IPS DF 19.7 (cell line): ENCODE measurements at regions not wholly inside any gene's neighbourhood (a gene's known extent, or its start where the extent isn't known, plus 50 kb on each side); places are given as distances from the start of the nearest gene placed in this dataset.
A peak's percentile ranks its signal among the peaks of the same experiment; 100 is the strongest.

Experiments used
- DNase-seq: peaks from one replicate; pipeline ENCODE4 v3.0.0-alpha.2; 2013; ENCODE audit warnings: low read depth, low spot score

DNA sequence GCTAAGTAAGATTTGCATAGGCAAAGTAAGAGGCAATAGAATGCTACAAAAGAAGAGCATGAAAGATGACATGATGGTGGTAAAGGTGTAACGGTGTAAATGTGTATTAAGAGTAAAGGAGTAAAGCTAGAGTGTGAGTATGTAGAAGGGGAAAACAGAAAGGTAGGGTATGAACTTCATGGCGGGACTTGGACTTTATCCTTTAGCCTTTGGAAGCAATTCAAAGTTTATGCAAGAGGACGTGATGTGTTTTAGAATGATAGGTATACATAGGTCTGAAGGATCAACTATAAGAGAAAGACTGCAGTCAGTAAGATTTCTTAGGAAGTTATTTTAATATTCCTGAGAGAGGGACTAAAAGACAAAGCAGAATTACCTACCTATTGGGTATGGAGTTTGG is 358.0 kb upstream of the FAT3 start:
- DNase-seq = no peak

DNA sequence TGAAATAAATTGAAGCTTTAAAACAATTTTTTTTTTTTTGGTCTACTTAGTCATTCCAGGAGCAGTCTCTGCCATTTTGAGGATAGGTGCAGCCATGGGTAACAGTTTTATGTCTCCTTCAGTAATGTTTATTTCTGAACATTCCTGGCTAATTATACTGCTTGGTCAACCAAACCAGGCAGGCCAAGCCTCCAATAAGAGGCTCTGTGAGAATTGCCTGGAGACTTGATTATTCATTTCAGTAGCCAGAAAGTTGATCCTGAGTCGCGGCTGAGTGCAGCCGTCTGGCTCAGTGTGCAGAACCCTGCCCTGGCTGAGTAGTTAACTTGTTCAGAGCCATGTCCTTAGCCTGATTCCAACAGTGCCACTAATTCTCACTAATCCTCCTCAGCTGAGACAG is 364.0 kb upstream of the FAT3 start:
- DNase-seq = no peak

DNA sequence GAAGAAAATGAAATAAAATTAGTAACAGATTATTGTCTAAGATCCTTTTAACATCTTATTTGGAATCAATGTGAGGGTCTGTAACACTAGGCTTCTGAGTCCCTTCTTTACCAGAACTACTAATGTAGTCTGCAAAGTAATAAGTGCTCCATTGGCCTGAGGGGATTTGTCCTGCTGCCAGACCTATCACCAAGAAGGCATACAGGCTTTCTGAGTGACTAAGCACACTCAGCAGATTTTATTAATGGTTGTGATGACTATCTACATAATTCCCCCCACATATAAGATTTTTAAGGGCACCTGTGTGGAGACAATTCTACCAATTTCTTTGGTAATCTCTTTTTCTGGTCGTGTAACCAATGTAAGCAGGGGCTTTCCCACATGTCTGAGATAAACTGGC is 365.0 kb upstream of the FAT3 start:
- DNase-seq = no peak

DNA sequence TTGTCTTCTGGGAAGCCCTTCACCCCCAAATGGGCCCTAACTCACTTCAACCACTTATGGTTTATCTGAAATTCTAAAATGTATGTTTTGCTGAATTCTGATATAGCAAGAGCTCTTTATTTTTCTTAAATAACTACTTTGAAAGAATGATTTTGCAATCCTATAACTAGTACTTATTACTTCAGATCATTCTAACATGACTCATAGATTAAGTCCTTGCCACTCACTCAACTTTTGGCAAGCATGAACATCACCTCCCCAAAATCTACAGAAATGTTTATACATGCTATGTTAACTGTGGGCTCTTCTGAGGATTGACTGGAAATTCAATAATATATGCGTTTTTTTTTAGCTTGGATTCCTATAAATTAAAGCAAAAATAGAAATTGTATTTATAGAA is 367.4 kb upstream of the FAT3 start:
- DNase-seq = no peak

DNA sequence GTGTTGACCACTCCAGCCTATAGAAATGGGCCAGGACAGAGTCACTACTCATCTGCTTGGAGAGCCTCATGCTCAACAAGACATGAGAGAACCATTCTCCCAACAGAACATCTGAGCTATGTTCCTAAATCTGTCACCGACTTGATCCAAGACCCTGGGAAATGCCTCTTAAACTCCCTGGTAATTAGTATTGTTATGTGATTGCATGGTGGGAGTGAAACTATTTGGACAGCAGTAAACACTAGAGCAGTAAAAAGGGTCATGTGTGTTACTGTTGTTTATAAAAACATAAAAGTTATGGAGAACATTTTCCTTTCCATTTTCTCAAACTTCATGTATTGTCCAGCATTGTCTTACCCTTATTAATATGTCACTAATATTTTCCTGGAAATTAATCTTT is 369.8 kb upstream of the FAT3 start:
- DNase-seq = no peak

DNA sequence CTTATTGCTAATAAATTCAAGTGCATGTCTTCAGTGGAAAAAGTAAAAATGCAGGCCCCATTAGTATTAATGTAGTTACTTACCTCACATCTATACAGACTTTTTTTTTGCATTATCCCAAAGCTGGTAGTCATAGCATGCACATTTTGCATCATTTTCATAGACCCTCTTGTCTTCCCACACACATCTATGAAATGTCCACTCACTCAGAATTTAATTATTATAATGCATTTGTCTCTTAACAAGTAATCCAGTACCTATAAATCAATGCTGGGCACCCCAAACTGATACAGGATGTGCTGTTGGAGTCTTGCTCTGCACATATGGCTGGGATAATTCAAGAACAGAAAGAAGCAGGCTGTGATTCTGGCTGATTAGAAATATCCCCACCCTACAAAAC is 370.4 kb upstream of the FAT3 start:
- DNase-seq = no peak

DNA sequence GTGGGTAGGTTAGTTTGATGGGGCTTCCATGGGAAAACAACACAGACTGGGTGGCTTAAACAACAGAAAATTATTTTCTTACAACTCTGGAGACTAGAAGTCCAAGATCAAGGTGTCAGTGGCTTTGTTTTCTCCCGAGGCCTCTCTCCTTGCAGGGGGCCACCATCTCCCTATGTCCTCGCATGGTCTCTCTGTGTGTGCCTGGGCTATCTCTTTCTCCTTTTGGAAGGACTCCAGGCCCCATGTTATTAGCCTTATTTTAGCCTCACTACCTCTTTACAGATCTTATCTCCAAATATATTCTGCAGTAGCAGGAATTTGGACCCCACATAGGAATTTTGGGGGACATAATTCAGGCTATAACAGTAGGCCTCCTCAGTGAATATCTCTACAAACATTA is 372.7 kb upstream of the FAT3 start:
- no peak for DNase-seq

DNA sequence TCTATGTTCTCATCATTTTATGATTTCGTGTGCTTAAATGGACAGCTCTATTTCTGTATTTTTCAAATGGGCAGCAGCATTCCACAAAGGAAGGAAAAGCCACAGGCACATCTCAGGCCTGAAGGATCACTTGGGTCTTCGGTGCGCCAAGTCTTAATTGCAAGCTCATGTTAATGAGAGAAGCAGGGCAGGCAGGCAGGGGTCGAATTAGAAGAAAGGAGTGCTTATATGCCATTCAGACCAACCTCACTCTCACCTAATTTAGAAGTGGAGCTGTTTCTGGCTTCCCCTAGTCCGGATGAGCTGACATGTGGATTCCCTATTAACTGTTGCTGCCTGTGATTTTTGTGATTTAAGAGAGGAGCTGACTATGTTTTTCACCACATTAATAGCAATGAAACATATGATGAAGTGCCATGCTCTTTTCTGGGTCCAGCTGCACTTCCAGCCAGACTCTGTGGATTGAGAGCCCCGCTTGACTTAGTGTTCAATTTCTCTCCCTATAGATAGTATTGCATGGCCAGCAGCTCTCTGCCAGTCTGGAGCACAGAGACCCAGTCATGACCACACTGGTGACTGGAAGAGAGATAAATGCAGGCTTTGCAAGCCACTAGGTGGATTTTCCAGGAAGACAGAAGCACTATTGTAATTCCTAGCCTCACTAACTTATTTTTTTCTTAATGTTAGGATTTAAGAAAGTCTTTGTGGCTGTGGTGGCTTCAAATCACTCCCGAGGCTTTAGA is 373.9 kb upstream of the FAT3 start:
- no peak for DNase-seq

DNA sequence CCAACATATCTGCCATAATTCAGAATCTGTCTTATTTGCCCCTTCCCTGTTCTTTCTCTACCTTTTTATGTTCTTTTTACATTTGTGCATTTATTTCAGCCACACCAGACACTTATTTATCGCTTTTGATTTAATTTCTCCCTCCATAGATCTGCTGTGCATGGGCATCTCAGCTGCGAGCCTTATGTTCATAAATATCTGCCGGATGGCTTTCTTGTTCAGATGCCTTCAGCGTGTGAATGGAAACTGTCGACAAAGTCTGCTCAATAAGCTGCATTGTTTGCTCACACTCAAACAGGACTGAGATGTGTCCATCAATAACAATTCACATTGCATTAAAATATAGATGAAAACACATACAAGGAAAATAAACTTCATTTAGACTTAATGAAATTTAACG is 374.6 kb upstream of the FAT3 start:
- no peak for DNase-seq

DNA sequence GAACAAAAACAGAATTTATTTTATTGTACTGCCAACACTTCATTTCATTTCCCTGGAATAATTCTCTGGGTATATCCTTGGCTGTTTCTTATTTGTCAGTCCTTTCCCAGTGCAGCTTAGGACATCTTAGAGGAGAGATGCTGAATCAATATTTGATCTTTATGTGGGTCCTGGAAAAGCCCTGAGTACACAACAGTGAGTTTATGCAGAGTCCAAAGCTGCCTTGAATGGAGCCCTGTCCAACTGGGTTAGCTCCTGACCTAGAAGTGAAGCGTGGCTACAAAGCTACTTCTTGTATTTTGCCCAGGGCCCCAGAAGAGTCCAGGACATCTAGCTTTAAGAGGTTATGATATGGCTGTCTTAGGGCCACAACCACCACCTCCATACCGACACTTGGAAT is 378.0 kb upstream of the FAT3 start:
- no peak for DNase-seq

DNA sequence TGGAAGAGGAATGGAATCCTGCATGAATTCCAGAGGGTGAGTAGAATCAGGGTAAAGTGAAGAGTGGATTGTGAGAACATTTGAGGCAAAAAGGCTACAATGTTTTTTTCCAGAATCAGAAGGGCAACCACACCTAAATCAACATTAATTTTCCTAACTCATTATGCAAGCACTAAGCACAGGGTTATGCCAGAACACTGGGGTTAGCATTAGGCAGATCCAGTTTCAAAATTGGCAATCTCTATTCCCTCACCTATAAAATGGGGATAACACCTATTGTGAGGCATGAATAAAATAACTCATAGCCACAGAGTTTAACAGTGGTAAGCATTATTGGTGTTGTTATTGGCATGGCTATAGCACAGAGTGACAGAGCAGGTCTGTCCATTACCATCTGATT is 378.6 kb upstream of the FAT3 start:
- DNase-seq = no peak

DNA sequence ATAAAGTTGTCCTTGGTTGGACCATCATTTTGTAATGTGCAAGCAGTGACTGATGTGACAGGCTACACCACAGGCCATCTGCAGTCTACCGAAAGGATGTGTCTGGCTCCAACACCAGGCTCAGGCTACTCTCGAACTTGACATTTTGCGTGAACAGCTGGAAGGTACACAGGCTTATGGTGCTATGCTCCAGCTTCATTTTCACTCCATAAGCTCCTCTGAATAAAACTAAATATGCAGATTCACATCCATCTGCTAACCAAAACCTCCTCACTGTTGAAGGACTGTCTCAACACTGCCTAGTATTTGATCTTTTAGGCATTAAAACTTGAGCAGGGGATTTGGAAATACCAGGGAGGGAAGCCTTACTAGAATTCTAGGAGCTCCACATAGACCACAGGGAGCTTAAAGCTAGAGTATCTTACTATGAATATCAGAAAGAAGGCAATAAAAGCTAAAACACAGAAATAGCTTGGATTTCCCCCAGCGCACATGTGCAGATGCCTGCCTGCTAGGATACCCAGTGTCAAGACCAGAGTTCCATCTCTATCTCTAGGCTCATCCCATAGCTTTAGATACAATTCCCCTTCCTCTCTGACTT is 383.9 kb upstream of the FAT3 start:
- DNase-seq = no peak

DNA sequence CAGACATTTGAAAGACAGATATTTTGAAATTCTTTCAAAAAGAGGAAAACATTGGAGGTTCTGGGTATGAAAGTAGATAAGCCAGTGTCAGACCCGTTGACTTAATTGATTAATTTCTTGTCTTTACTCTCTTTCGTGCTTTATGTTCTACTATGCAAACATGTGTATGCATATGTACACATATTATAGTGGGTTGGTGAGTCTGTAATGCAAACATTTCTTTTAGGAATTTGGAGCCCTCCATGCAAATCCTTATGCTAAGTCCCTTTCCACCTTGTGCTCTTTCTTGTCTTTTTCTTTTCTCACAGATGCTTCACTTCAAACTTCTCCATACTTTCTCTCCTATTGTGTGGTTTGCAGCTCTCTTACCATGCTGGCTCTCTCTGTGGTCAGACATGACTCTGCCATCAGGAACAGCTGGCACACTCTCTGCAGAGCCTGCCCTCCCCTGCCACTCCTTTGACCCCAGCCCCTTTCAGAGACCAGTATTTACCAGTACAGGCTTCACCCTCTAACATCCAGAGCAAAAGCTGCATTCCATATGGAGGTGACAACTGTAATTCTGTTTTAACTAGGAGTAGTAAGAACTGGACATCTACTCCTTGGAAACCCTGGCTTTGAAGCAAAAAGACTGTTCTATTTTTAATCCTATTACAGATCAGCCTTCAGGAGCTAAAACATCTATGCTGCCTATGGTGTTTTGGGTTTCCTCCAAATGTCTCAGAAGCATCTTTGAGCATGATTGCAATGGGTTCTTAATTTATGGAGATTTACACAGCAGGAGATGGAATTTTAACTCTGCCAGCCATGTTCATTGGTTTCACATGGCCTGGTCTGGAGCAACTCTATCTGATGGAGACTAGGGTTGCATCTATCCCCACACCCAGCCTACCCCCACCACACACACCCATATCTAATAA is 386.9 kb upstream of the FAT3 start:
- DNase-seq = no peak

DNA sequence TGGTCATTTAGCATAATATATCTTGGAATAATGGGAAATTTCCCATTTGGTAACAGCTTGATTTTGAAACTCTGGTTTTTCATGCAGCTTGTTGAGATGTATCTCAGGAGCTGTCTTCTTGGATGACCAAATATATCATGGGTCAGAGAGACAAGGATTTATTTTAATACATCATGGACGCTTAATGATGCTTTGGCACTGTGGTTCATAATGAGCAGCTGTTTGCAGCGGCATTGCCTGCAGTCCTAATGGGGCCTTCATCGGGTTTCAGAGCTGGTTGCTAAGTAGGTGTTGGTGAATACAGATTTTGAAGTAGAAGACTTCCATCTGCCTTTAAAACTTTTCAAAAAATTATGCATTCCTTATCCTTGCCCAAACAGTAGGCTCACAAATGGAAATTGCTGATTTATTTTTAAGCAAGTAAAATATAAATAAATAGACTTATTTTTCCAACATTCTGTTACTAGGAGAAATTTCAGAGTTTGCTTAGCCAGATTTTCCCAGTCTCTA is 389.5 kb upstream of the FAT3 start:
- no peak for DNase-seq

DNA sequence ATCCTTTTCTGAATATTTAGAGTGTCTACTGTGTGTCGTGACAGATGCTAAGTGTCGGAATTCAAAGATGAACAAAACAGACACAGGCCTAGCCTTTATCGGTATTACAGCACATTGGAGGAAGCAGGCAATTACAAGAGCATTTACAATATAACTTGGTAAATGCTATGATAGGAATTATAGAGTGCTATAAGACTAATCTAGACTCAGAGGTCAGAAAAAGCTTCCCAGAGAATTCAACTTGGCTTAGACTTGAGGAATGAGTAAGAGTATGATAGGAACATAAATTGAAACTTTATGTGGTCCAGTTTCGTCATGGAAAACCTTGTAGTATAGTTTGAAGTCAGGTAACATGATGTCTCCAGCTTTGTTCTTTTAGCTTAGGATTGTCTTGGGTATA is 395.7 kb upstream of the FAT3 start:
- DNase-seq = no peak

DNA sequence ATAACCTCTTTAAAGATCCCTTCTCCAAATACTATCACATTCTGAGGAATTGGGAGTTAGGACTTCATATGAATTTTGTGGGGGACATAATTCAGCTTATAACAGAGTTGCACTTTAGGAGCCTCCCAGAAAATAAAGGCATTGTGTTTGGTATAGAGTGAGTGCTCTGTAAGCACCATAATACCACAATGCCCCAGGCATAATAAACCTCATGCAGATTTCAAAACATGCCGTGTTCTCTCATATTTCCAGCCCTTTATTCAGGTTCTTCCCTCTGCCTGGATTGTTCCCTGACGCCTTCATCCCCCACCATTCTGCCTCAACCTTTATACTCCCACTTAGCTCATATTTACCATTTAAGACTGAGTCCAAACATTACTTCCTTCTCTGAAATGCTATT is 398.8 kb upstream of the FAT3 start:
- DNase-seq = no peak

DNA sequence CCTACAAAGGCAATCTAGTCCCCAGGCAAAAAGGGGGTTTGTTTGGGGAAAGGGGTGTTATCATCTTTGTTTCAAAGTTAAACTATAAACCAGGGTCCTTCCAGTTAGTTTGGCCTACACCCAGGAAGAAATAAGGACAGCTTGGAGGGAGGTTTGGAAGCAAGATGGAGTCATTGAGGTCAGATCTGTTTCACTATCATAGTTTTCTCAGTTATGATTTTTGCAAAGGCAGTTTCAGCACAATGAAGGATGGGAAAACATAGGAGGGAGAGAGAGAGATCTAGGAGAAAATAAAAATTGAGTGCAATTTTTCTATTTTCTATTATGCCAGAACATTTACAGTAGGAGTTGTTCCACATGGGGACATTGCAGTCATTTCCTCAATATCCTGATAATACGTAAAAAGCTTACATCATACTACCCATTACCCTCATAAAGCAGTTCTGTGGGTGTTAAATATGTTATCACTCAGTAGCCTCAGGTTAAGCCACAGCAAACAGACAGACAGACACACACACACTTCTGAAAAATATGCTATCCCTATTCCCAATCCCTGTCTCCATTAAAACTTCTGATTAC is 401.3 kb upstream of the FAT3 start:
- DNase-seq = no peak

DNA sequence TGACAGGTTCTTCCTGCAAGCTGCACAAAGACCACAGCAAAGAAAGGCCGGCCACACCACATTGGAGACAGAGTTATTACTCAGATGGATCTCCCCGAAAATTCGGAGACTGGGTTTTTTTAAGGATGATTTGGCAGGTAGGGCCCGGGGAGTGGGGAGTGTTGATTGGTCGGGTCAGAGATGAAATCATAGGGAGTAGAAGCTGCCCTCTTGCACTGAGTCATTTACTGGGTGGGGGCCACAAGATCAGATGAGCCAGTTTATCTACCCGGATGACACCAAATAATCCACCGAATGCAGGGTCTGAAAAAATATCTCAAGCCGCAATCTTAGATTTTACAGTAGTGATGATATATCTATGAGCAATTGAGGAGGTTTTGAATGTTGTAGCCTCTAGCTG is 401.8 kb upstream of the FAT3 start:
- no peak for DNase-seq

DNA sequence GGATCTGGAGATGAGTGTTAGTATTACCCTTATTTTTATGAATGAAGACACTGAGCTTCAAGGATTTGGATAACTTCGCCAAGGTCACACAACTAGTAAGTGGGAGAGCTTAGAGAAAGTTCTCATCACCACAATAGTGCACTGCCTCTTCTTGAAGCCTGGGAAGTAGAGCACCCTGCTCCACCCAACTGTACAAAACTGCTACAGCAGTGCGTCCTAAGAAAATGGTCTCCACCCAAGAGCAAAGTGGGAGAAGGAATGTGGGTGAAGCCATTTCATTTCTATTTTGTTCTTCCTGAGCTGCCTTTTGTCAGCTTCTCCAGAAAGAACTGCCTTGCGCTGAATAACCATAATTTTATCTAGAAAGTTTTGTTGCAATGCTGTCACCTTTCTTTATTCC is 403.9 kb upstream of the FAT3 start:
- no peak for DNase-seq

DNA sequence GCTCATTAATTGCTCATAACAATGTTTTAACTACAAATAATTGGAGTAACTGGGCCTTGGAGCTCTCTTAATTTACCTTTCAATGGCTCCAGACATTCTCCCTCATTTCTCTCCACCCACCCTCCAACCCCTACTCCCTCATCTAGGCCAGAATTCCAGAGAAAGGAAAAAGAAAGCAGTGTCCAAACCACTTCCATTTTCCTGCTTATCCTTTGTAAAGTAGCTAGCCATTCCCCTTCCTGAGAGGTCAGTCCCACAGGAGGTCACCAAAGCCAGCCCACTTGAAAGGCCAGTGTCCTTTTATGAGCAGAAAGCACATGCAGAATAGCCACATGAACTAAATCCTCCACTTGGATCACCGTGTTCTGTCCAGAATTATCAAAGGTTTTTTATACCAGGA is 404.8 kb upstream of the FAT3 start:
- DNase-seq = peak; percentile 17

DNA sequence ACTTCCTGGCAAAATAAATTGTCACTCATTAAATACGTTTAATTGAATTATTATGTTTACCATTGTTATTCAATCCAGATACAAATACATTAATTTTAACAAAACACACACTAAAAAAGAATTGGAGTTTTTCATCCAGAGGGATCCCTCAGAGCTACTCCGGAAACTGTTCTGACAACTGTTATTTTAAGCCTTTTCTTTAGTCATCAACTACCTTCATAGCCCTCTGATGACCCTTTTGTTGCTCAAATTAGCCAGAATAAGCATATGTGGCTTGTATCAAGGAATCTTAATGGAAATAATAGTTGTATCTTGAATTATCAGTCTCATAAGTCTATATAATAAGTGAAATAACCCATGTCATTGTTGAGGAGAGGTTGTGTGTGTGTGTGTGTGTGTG is 405.4 kb upstream of the FAT3 start:
- no peak for DNase-seq

DNA sequence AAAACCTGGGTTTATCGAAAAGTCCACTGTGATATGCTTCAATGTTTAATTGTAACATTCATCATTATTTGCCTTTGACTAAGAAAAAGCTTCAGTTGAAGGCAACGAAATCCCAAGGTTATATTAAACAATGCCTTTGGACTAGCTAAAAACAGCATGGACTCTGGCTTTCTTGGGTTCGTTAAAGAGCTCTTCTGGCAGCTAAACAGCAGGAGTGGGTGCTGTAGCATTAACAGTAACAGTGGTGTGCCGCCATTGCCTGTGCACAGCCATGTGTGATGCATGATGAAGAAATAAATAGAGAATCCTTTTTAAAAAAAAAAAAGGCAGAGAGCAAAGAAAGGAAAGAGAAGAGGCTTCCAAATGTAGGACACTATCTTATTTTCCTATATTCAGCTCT is 406.6 kb upstream of the FAT3 start:
- DNase-seq = no peak
